Lower leg skin (tissue), 3 donors: ENCODE measurements at regions not wholly inside any gene's neighbourhood (a gene's known extent, or its start where the extent isn't known, plus 50 kb on each side); places are given as distances from the start of the nearest gene placed in this dataset.

Experiments used
- CTCF ChIP-seq, 3 donors: fragments of 450-650 bp; IDR thresholded peaks; one replicate each; pipeline ENCODE4 v1.5.1; 2016; ENCODE audit warnings: antibody characterized with exemption in 3 of 3, mild to moderate bottlenecking in 3 of 3, moderate library complexity in 2 of 3
- POLR2A ChIP-seq, 2 donors: fragments of 450-650 bp; IDR thresholded peaks; one replicate each; pipeline ENCODE4 v1.6.1; 2016 to 2017; ENCODE audit warnings: antibody characterized with exemption in 2 of 2, mild to moderate bottlenecking in 1 of 2, moderate library complexity in 1 of 2

DNA sequence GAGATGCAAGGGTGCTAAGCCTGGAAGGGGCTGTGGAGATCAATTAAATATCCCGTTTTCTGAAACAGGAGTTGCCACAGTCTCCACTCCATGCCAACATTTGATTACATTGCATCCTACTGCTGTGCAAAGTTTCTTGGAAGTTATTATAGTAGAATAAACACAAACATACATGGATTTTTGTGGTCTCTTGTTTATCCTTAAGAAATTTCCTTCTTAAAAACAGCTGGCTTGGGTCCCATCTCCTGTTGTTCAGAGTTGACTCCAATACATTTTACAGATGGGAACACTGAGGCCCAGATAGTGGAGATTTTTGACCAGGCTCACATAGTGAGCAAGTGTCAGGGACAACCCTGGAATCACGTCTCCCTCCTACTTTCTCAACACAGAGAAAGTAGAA is 124.0 kb upstream of the ADAMTS18 start:
- no peak for TF ChIP-seq CTCF (IDR thresholded peaks at IDR 0.05)
- TF ChIP-seq POLR2A (IDR thresholded peaks at IDR 0.05): no peak
